SK-N-MC (cell line): ENCODE measurements at regions not wholly inside any gene's neighbourhood (a gene's known extent, or its start where the extent isn't known, plus 50 kb on each side); places are given as distances from the start of the nearest gene placed in this dataset.

Experiments
- EZH2 ChIP-seq: fragments of 200-600 bp; sonication (generic); IDR thresholded peaks from one replicate; pipeline ENCODE4 v1.6.1; 2017; ENCODE audit warnings: antibody characterized with exemption
- FOXP2 ChIP-seq: optimal IDR thresholded peaks from 2 replicates; pipeline ENCODE3; 2011; ENCODE audit warnings: mild to moderate bottlenecking, moderate library complexity; ENCODE audit not compliant: insufficient read depth; ENCODE audit errors: extremely low read length, control extremely low read depth
- POLR2AphosphoS5 ChIP-seq: IDR thresholded peaks from 2 replicates; pipeline ENCODE4 v1.6.1; 2012; ENCODE audit warnings: mild to moderate bottlenecking, low read depth, low read length, borderline replicate concordance

DNA sequence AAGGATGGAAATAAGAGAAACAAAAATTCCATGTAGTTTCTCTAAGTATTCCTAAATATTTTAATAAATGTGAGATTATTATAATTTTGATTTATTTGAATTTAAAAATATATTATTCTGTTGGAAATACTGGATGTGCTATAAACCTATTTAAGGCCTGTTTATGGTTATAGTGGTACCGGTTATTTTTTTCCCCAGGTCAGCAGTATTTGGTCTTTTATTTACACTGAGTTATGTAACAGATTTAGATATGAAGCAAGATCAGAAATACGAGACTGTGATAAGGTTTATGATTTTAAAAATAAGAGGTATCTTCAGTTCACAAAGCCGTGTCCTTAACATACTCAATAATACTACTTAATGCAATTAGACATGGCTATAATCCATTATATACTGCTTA, 634.3 kb upstream of the POU3F2 start:
- TF ChIP-seq EZH2: no peak
- TF ChIP-seq POLR2AphosphoS5: no peak
- TF ChIP-seq FOXP2: no peak
